Coronary artery (tissue), 2 donors: ENCODE measurements at regions not wholly inside any gene's neighbourhood (a gene's known extent, or its start where the extent isn't known, plus 50 kb on each side); places are given as distances from the start of the nearest gene placed in this dataset.

Experiments used
- DNase-seq: peaks from one replicate; pipeline ENCODE4 v3.0.0-alpha.2; 2017; ENCODE audit warnings: low spot score
- H3K27ac ChIP-seq, 2 donors: fragments of 200-600 bp; sonication (generic); one replicate each; pipeline ENCODE4 v1.5.1; 2016 to 2019
- H3K4me3 ChIP-seq: fragments of 200-600 bp; sonication (generic); 2 replicates; pipeline ENCODE4 v1.5.1; 2016; ENCODE audit warnings: mild to moderate bottlenecking, moderate library complexity
- TF ChIP-seq, protein P1 (sequence below): fragments of 200-600 bp; sonication (generic); IDR thresholded peaks from one replicate; pipeline ENCODE4 v1.5.1; 2019; ENCODE audit warnings: antibody characterized with exemption

DNA sequence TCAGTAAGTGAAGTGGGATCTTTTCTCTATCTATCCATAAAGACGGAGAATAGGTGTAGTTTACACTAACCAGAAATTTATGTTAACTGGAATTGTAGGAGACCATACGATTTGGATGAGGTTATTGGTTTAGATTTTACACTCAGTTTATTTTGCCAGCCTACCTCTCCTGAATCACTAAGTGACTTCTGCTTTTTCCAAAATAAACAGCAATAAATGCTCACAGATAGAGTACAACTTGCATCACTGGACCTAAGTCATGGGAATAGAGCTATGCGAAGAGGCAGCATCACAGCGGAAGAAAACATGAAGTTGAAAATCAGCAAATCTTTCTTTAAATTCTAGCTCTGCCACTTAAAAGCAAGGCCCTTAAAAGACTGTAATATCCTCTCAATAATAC lies 781.0 kb downstream of the LIG4 start:
- H3K27ac ChIP-seq = no peak overlapping the region
- DNase-seq = no peak
- TF ChIP-seq, protein P1, sequence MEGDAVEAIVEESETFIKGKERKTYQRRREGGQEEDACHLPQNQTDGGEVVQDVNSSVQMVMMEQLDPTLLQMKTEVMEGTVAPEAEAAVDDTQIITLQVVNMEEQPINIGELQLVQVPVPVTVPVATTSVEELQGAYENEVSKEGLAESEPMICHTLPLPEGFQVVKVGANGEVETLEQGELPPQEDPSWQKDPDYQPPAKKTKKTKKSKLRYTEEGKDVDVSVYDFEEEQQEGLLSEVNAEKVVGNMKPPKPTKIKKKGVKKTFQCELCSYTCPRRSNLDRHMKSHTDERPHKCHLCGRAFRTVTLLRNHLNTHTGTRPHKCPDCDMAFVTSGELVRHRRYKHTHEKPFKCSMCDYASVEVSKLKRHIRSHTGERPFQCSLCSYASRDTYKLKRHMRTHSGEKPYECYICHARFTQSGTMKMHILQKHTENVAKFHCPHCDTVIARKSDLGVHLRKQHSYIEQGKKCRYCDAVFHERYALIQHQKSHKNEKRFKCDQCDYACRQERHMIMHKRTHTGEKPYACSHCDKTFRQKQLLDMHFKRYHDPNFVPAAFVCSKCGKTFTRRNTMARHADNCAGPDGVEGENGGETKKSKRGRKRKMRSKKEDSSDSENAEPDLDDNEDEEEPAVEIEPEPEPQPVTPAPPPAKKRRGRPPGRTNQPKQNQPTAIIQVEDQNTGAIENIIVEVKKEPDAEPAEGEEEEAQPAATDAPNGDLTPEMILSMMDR = no peak
- no peak overlapping the region for H3K4me3 ChIP-seq

DNA sequence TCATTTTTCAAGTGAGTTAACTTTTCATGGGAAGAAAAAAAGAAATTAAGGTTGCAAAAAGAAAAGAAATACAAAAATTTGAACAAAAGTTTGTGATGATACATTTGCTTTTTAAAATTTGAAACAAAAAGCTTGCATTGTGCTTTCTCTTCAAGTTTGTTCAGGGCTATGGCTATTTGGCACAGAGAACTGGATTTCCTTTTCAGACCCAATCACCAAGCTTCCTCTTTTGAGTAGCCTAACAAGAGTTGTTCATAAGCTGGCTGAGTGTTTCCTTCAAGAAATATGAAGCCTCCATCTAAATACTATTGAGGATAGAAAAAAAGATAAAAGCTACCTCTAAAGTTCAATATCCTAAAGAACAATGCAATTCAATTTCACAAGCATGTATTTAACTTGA lies 787.8 kb downstream of the LIG4 start:
- H3K4me3 ChIP-seq = no peak overlapping the region
- no peak overlapping the region for H3K27ac ChIP-seq
- TF ChIP-seq, protein P1 = no peak
- DNase-seq = no peak

DNA sequence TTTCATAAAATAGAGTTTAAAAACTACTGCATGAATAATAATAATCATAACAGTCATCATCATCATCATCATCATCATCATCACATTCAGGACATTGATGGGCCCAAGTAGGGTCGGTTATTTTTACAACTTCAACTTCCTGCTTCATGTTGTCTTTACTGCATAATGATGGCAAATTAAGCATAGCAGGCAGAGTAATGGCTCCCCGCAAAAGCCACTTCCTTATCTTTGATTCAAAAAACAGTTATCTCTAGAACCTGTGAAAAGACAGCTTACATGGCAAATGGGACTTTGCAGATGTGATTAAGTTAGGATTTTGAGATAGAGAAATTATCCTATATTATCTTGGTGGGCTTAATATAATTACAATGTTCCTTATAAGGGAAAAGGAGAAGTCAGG lies 792.9 kb downstream of the LIG4 start:
- DNase-seq = no peak
- no peak overlapping the region for H3K27ac ChIP-seq

DNA sequence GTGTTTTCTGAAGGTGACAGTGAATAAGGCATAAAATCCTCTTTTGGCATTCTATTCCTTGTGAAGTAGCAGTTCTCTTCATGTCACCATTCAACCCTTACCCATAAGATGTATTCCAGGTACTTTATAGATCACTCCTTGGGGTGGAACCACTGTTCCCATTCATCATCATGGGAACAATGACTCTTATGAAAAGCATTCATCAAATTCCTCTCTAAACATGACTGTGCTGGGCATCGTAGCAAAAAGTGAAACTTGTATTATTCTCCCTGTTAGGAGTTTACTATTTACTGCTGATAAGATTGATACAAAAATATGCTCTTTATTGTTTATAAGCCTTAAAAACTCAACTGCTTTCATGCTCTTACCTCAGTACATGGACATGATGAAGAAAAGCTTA lies 793.4 kb downstream of the LIG4 start:
- H3K4me3 ChIP-seq = no peak overlapping the region
- TF ChIP-seq, protein P1 = no peak
- no peak overlapping the region for H3K27ac ChIP-seq
- no peak for DNase-seq

More for the DNA sequence above, 792.9 kb downstream of the LIG4 start:
- TF ChIP-seq, protein P1 = no peak
- no peak overlapping the region for H3K4me3 ChIP-seq

DNA sequence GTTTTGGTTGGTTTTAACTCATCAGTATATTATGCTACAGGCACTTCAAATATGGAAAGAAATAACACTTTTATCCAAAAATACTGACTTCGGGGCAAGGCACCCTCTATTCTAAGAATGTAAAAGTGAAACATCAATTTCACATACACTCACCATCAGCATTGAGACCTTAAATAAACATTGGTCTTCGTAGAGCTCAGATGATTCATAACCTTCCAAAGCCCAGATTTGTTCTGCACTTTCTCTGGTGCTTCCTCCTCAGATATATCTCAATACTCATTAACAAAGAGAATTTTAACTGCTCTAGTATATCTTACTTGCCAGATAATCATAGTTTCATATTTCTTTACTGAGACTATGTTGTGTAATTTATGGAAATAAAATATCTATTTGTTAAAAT lies 794.3 kb downstream of the LIG4 start:
- no peak overlapping the region for H3K4me3 ChIP-seq
- H3K27ac ChIP-seq = no peak overlapping the region
- DNase-seq = no peak
- TF ChIP-seq, protein P1 = no peak

DNA sequence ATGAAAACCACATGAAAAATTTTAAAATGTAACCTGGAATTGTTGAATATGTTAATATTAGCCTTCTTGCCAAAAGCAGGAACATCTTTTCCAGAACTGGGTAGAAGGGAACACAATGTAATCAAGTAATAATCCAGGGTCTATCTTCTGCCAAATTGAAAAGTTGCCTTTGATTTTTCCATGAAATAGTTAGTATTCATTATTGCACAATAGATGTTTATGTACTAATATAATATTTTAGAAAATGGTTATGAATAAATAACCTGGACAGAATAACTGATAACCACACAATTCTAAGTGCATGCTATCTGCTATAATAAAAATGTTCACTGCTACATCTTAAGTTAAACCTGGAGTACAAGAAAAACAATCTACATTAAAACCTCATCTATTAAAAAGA lies 802.3 kb downstream of the LIG4 start:
- DNase-seq = no peak
- TF ChIP-seq, protein P1 = no peak
- Histone ChIP-seq H3K27ac (no peak overlapping the region), H3K4me3 (no peak overlapping the region)

DNA sequence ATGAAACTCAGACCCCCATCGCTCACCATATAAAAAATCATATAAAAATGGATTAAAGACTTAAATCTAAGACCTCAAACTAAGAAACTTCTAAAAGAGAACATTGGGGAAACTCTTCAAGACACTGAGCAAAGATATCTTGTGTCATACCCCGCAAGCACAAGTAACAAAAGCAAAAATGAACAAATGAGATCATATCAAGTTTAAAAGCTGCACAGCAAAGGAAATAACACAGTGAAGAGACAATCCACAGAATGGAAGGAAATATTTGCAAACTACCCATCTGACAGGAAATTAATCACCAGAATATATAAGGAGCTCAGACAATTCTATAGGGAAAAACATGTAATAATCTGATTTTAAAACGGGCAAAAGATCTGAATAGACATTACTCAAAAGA lies 808.3 kb downstream of the LIG4 start:
- no peak for DNase-seq
- TF ChIP-seq, protein P1 = no peak

More for the DNA sequence above, 808.3 kb downstream of the LIG4 start:
- H3K4me3 ChIP-seq = no peak overlapping the region
- H3K27ac ChIP-seq = no peak overlapping the region
